GM19240 (cell line): ENCODE measurements at regions not wholly inside any gene's neighbourhood (a gene's known extent, or its start where the extent isn't known, plus 50 kb on each side); places are given as distances from the start of the nearest gene placed in this dataset.

ENCODE experiments used
- DNase-seq: peaks from one replicate; pipeline ENCODE4 v3.0.0; 2011; ENCODE audit warnings: low spot score; ENCODE audit not compliant: insufficient read length

DNA sequence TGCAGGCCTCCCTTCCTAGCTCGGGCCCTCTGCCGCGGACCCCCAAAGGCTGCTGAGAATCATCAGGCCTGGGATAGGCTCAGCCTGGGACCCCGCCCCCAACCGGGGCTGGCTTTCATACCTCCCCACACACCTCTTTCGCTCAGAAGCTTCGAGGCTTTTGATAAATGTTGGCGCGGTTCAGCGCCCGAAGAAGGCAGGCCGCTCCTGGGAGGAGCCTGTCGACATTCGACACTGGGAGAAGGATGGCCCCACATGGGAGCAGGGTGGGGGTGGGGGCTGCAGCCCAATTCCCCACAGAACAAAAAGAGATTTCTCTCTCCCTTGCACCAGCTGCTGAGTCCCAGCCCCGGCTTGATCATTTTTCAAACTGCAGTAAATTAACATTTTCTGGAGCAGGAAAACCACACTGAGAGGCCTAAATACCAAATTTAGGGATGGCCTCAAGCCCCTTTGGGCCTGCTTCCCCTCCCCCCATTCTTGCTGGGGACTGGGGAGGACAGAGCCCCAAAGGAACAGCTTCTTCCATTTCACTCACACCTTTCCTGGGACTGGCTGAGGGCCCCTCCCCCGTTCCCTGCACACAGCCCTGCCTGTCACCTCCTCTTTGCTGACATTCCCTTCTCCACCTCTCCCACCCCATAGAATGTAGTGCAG lies 112.9 kb upstream of the PJA1 start:
- no peak for DNase-seq

DNA sequence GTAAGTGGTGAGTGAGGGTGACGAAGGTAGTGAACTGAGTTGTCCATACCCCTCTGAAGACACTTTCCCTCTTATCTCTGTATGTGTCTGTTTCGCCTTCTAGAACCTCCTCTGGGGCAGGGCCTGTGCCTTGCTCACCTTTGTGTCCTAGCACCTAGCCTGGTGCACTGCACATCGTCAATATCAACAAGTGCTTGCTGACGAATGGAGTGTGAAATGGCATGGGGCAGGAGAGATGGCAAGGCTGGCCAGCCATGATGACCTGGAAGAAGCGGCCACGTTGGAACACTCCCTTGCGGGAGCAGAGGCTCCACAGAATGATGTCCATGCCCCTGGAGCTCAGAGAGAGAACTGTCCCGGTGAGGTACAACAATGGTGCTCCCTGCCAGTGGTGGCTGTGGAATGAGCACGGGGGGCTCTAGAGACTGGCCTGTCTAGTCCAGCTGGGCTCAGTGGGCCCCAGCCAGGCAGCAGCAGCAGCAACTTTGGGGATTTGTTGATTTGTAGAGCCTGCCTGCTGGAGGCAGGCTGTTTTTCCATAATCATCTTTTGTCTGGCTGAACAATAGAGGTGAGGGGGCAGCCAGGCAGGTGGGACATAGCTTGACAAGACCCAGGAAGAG lies 112.2 kb upstream of the PJA1 start:
- no peak for DNase-seq

DNA sequence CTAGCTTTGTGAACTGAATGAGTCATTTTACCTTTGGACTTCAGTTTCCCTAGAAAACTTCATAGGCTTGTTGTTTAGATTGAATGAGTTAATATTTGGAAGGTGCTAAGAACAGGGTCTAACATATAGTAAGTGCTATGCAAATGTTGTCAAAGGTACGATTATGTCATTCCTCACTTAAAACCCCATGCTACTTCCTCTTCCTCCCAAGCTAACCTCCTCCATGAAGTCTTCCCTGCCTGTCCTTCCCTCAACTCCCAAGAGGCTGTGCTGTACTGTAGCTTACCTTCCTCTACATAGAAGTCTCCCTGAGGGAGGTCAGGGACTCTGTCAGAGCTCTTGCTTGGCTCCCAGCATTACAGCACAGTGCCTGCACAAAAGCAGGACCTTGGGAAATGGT lies 103.4 kb upstream of the PJA1 start:
- no peak for DNase-seq

DNA sequence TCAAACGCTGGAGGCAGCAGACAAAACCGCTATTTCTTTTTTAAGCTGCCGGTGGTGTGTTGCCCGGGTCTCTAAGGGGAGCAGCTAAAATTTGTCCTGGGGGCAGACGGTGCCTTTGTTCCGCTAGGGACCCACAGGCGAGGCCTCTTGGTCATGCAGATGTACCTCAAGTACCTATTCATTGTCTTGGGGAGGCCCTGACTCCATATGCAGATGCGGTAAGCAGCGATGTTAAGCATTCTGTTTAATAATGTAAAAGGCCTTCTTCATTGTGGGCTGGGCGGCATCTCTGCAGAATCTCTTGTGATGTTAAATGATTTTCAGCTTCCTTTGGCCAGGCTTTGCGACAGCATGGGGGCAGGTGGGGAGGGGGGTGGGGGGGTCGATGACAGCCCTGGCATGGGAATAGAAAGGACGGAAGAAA lies 98.9 kb upstream of the PJA1 start:
- DNase-seq: no peak

DNA sequence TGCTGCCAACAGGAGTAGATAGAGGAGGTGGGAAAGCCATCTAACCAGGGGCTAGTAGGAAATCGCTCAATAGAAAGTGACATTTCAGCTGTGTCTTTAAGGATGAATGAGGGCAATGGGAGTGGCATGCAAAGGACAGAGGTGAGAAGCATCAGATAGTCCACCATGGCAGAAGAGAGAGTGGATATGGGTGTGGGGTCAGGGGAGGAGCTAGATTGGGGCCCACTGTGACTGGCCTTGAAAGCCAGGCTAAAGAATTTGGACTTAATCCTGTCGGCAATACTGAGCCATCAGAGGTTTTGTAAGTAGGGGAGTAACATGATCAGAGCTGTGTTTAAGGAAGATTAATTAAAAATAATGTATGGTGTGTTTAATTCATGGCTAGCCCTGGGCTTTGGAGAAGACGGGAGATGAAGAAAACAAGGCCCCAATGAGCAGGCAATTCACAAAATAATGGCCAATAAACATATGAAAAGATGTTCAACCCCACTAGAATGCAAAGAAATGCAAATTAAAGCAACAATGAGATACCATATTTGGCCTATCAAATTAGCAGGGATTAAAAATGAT lies 98.1 kb upstream of the PJA1 start:
- no peak for DNase-seq

DNA sequence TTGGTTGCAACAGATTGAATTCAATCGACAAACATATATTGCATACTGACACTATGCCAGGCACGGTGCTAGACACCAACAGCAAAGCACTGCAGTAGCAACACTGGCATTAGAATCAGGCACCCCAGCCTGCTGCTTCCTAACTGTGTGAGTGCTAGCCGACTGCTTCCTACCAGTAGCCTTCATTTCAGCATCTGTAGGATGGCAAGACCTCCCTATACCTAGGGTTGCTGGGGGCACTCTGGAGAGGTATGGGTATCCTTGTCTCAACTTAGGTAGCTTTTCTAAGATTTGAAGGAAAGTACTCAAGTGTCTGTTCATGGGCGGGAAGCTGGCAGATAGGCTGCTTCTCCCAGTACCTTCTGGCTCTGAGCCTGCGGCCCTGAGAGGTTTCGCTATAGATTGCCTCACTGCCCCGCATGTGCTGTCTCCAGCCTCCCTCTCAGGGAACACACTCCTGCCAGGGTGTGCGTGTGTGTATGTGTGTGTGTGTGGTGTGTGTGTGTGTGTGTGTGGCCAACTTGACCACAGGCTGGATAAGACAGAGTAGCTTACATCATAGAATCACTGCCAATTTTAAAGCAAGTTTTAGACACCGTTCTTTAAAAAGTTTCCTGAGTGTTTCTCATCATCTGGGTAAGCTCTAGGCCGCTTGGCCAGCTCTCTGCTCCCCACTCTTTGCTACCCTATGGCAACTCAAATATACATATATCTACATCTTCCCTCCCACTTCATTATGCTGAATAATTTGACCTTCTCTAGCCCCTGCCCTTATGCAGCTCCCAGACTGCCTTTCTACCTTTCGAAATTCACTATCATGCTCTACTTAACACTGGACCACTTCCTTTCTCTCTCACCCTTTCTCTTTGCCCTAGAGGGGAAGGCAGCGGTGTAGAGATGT lies 97.0 kb upstream of the PJA1 start:
- no peak for DNase-seq

DNA sequence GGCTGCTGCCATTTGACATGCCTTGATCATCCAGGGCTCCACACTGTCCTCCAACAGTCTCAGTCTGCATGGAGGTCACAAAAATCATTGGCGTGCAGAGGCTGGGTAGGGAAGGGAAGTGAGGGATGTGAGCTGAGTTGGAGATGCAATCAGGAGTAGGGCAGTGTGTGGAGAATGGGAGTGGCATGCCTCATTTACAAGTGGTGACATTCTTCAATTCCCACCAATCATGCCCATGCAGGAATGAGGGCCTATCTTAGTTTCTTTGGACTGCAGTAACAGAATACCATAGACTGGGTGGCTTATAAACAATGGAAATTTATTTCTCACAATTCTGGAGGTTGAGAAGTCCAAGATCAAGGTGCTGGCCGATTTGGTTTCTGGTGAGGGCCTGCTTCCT lies 94.9 kb upstream of the PJA1 start:
- no peak for DNase-seq

DNA sequence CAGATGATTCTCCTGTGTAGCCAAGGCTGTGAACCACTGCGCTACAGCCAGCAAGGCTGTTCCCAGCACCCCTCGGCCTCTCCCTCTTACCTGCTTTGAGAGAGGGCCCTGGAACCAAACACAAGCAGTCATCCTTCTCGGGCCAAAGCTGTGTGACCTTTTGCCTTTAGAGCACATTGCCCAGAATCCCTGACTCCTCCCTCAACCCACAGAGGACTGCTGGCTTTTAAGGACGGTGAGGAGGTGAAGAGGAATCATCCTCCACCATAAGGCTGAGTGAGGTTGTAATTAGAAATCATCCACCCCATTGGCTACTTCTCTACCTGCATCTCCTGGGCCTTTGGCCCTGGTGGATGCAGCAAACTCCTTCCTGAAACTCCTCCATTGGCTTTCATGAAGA lies 93.6 kb upstream of the PJA1 start:
- DNase-seq: no peak

DNA sequence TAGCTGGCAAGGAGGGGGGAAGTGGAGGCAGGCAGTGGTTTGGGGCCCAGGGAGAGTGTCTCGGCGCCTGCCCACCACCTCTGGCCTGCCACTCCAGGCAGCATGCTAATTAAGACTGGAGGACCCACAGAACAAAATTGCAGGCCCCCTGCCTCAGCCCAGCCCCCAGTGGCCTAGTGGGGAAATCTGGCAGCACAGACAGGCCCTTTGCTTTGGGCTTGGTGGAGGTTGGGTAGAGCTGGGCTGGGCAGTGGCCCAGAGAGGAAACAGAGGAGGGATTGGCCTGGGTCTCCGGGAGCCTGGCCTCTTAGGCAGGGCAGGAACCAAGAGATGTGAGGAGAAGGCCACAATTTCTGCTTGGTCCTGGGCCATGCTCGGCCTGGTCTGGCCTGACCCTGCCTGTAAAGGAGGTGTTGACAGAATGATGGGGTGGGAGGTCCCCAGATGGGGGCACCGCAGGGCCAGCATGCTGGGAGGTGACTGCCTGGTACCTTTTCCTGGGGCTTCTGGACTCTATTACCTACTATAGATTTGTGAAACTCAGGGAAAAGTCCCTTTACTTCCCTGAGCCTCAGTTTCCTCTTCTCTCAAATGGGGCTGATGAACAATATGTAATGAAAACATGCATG lies 92.4 kb upstream of the PJA1 start:
- DNase-seq: no peak

DNA sequence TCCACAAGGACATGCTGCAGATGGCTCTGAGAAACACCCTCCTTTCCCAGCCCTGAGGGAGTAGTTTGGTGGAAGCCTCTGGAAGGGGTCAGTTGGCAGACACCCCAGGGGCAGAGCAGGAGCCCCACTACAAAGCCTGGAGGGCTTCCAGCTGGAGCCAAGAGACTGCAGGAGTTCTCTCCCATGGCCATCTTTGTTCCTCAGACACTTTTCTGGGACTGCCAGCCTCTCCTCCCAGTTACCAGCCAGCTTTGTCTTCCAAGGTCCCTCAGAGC lies 91.0 kb upstream of the PJA1 start:
- no peak for DNase-seq

DNA sequence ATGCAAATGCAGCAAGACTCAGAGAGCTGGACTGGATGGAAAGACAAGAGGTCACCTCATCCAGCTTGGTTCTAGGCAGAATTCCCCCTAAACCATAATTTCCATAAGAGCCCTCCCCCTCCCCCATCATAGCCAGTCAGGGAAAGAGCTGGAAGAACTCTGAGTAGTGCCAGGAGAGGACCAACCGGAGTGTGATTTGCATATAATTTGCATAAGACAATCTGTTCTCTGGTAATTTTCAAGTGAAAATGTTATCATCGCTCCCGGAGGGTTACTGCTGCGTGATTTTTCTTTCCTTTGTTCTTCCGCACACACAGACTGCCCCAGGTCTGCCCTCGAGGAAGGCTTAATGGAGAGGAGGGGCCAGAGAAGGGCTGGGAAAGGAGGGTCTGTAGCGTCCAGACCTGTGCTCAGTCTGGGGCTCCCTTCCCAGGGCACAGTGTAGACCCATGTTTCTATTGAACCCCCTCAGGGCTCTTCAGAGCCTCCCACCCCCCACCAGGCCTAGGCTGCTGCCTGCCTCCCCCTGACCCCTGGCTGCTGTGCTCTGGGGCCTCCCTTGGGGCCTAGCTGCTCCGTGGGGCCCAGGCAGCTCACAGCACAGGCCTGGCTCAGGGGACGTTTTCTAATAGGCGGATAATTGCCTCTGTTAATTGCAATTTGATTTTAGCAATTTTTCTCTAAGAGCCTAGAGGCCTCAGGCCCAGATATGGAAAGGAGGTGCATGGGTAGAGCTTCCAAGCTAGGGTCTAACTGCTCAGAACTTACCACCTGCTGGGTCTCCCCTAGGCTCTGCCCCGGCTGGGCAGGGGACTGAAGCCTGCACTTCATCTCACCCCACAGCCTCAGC lies 90.4 kb upstream of the PJA1 start:
- DNase-seq: no peak

DNA sequence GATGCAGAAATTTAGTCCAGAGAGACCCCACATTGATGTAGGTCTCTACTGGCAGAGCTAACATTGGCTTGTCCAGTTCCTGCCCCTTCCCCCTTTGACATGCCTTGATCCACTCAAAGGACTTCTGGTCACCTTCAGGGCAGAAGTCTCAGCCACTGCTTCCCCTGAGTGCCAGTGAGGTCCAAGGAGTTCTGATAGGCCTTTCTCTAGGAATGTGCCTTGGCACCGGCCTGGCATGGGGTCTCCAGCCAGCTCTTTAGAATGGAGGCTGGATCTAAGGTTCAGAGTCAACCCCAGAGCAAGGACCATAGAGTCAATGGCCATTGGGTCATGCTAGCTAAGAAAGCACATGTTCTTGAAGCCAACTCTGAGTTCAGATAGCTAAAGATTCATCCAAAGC lies 88.6 kb upstream of the PJA1 start:
- DNase-seq: no peak

DNA sequence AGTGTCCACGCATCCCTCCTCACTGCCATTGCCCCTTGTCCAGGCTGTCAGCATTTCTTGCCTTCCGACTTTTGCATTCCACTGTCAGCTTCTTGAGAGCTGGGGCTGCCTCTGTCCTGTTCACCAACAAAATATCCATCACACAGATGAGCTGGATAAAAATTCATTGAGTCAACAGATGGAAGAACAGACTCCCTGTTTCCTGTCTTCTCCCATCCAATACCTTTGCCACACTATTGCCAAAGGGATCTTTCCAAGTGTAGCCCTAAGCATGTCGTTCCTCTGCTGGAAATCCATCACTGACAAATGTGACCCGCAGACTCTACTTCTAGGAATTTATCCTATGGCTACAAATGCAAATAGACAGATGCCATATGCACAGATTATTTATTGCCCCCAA lies 78.0 kb upstream of the PJA1 start:
- no peak for DNase-seq

DNA sequence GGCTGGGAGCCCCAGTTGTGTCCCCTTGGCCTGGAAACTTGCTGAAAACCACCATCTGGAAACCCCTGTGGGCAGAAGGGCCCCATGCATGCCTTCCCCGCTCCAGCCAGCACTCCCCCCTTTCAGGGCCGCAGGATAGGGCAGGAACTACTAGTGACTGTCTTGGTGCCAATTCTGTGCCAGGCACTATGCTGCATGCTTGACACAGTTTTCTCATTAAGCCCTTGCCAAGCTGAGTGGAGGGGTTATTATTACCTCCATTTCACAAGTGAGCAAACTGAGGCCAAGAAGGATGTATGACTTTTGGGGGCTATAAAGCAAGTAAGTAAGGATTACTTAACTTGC lies 73.6 kb upstream of the PJA1 start:
- DNase-seq: no peak

DNA sequence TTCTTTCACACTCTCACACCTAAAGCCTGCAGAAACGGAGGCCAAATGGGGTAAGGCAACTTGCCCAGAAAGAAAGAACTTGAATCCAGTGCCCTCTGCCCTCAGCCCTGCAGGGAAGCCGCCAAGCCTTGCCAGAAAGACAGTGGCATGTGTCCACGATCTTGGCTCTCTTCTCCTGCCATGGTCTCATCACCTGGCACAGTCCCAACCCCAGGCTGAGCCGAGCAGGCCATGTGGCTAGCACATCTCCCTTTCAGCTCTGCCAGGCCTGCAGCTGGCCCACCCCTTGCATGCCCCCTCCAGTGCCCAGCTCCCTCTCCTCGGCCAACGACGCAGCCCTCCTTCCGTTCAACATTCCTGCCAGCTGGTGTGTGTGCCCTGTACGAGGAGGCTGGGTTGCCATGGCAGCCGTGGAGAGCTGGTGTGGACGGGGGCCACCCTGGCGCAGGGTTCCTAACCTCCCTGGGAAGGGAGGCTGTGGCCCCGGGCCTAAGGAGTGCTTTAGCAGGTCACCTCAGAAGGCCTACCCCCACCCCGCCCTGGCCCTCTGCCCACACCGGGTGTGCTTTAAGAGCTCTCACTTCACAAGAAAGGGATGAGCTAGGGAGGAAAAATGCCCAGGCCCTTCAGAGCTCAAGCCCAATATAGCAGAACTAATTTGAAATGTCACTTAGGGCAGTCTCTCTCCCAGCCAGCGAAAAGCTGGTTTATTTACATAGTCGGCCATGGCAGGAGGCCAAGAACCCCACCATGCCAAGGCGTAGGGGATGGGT lies 73.0 kb upstream of the PJA1 start:
- DNase-seq: no peak

DNA sequence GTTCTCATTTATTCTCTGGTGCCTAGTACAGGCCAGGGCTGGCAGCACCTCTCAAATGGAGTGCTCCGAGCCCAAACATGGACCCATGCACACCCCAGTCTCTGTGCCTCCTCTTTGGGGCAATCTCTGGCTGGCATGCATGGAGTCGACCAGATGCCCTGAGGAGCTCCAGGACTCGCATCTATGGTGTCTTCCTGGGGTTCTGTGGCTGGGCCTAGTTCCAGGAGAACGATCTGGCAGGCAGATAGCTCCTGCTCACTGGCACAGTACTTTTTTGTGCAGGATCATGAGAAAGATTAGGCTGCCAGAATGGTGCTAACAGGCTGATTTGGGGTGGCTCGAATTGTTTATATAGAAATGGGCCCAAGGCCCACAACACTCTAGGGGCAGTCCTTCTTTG lies 72.0 kb upstream of the PJA1 start:
- DNase-seq: no peak

DNA sequence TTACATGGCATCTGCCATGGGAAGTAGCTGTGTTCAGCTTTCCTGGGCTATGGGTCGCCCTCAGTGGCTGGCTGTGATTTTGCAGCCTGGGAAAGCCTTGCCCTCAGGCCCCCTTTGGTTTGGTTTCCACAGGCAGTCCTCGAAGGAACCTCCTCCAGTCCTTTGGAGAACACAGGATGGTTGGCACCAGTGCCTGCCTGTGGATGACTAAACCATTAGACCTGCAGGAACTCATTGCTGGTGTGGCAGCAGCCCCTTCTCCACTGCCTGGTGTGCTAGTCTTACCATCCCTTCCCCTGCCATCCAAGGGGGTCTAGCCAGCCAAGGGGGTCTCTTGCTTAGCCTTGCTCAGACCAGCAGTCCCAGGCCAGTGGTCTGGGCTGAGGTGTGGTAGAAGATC lies 71.4 kb upstream of the PJA1 start:
- DNase-seq: no peak

DNA sequence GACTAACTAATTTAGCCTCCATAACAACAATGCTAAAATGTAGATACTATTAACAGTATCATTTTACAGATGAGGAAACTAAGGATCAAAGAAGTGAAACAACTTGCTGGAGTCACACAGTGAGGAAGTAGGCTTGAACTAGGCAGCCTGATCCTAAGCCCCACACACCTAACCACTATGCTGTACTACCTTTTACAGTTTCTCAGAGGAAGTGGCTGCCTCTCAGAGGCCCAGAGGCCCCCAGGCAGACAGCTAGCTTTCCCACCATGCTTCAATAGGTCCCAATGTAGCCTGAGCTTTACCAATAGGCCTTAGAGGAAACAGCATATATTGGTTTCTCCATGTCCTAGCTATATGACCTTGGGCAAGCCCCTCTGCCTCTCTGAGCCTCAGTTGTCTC lies 69.4 kb upstream of the PJA1 start:
- no peak for DNase-seq

DNA sequence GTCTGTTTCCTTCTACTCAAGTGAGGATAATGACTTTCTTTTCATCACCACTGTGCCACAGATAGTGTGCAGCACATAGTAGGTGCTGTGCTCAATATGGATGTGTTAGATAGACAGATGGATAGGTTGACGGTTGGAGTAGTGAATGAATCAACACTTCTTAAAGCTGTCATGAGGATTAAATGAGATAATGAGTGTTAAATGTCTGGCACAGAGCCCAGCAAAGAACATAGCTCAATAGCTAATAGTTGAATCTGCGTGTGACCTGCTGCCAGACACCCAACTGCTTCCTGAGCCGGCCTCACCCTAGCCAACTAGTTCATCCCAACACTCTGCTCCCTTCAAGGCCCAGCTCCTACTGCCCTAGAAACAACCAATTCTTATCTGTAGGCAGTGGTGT lies 67.7 kb upstream of the PJA1 start:
- DNase-seq: no peak

DNA sequence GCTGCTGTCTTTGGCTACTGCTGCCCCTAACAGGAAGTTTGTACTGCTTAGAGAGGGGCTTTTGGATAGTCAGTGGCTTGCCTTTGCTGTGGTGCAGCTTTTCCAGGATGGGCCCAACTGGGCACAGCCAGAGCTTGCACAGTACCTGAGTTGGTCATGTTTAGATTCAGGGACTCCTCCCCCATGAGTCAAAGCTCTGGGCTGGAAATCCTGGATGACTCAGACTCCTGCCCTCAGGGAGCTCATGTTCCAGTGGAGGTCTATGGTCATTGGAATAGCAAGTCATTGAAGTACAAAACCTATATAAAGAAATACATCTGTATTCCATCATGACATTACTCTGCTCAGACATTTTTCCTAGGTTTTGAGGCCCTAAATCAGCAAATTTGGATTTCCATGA lies 66.7 kb upstream of the PJA1 start:
- DNase-seq: no peak

DNA sequence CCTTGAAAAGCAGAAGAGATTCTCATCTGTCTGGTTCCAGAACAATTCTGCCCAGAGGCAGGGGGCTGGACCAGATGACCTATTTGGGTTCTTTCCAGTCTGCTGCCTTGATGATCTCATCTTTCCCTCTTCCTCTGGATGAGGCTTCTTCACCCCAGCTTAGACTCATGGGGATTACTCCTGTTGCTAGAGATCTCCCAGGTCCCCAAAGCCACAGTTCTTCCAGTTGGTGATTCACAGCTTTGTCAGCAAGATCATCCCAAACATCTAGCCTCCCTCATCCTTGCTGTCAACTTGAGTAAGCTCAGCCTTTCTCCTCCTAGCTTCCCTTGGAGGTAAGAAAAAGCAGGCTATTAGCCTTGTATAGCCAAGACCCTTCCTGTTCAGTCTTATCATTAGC lies 64.2 kb upstream of the PJA1 start:
- DNase-seq: no peak
